HG03457 (cell line): ENCODE measurements at regions not wholly inside any gene's neighbourhood (a gene's known extent, or its start where the extent isn't known, plus 50 kb on each side); places are given as distances from the start of the nearest gene placed in this dataset.

Source experiments
- ATAC-seq: cut with Tn5 transposase; IDR thresholded peaks from one replicate; pipeline ENCODE4 v1.9.1; 2021; ENCODE audit warnings: moderate number of reproducible peaks; ENCODE audit not compliant: unreplicated experiment

DNA sequence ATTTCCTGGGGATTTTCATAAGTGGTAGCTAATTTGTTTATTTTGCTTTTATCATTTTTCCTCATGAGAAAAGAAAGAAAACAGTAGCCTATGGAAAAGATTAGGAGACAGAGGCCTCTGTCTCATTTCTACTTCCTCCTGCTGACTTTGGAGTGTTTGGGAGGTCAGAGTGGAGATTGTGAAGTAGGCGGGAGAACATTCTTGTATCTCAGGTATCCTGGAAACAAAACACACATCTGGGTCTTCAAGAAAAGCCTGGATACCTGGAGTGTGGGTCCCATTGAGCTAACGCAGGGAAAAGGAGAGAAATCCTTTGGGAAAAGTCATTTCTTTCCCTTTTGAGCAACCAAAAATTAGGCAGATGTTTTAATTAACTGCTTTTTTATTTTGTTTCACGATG, 161.5 kb upstream of the DMAC1 start:
- ATAC-seq = no peak

DNA sequence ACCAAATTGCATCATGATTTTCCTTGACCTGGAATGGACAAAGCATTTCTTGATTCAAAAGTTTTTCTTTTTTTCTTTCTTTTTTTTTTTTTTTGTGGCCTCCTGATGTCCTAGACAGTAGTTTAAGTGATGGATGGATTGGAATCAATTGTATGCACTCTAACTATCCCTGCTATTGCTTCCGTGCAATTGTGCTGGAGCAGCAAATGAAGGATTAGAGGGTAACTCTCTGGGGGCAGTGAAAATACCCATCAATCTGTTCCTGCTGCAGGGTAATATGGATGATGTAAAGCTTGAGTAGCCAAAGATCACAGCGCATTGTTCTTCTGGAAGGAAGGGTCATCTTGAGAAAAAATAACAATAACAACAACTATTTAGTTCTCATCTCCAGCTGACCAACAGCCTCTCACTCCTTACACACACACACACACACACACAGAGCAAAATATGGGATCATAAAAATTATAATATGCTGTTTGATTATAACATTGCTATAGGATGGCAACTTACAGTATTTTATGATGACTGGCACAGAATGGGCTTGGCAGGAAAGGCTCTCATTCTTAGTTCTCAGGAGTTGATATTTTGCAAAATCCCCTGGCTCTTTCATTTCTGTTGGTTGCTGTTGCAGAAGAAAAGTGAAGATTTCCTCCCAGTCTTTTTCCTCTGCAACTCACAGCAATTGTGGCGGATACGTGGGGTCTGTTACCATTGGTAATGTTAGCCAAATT, 160.9 kb upstream of the DMAC1 start:
- no peak for ATAC-seq

DNA sequence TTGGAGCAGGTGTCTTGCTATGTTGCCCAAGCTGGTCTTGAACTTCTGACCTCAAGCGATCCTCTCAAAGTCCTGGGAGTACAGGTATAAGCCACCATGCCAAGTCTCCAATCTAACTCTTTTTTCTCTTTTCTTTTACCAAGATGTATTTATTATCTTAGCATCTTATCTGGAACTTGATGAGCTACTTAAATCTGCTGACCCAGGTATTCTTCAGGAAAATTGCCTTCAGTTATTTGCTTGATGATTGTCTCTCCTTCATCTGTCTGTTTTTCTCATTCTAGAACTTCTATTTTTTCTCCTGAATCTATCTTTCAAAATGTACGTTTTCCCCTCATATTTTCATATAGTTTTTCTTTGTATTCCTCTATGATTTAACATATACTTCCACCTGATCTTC, 158.2 kb upstream of the DMAC1 start:
- ATAC-seq = no peak

DNA sequence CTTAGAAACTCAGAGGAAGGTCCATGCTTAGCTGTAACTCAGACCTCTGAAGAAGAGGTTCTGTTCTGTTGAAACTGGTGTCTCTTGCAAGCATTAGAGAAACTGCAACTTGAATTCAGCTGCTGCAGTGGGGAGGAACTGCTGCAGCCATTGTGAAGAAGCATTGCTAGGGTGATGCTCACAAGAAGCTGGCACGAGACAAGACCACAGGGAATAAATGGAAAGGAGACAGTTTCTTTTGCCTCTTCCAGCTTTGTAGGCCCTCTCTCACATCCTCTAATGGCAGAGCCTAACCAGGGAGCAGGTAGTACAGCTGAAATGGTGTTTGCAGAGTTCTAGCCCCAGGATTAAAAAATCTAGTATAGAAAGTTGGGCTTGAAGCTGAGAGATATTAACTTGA, 148.0 kb upstream of the DMAC1 start:
- no peak for ATAC-seq

GRCh38 chr9:7946458-7946857, 146.9 kb upstream of the DMAC1 start:
- no peak for ATAC-seq

- no peak for ATAC-seq
Measured at GRCh38 chr9:7944572-7944971, 145.0 kb upstream of the DMAC1 start.

- ATAC-seq = no peak
Measured at GRCh38 chr9:7937761-7938491, 138.3 kb upstream of the DMAC1 start.

DNA sequence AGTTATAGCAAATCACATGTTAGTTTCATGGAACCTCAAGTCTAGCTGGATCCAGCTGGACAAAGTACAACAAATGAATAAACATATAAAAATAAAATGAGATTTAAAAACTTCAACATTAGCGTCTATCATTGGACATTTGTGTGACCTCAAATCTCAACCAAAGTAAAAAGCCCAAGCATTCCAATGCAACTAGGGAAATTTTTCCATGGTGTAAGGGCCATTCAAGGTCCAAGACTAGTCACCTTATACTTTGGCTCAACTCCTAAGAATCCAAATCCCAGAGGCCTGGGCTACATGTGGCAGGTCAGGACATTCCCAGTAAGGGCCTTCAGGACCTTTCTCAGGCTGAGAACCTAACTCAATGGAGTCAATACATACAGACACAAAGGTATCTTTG, 137.4 kb upstream of the DMAC1 start:
- ATAC-seq = no peak

DNA sequence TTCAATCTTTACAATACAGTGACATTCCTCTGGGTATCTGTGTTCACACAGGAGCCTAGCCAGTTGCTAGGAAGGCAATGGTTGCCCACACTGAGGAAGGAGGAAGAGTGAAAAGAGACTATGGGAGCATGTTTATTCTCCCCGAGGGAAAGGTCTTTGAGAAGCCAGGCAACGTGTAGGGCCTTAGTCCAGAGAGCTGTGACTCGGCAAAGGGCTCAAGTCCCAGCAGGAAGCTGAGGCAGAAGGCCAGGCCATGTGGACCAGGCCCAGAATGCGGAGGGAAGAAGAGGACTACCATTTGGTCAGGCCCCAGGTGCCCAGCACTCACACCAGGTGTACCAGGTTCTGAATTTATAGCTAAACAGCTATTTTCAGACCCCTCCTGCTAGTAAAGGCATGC, 136.6 kb upstream of the DMAC1 start:
- no peak for ATAC-seq

- ATAC-seq = peak; percentile 62
Measured at GRCh38 chr9:7935681-7936080, 136.1 kb upstream of the DMAC1 start.

DNA sequence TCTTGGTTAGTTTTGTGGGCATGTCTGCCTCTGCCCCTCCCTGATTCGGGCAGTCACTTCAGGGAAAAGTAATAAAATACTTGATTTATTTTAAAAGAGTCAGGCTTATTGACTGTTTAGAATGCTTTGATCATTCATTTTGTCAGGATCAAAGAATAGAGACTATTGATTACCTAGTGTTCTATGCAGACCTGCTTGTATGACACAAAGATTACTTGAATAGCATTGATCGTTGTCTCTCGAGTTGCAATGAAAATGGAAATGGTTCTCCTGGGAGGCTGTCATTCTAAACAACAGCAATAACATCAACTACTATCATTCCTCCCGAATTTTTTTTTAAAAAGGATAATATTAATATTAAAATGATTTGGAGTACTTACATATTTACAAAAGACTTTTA, 133.2 kb upstream of the DMAC1 start:
- ATAC-seq = no peak

DNA sequence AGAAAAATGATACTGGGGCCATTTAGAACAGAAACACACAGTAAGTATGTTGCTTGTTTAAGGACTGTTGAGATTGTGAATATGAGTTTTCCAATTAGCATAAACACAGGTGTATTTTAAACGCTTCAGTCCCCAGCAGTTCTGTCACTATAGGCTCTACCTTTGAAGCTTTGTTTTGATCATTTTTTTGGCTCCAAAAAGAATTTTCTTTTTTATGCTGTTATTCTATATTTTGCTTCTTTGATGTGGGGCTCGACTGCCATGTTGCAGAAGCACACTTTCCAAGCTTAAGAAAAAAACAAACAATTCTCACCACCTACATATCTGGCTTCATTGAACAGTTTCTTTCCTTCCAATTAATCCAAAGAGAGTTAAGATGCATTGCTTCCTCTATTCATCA, 131.0 kb upstream of the DMAC1 start:
- ATAC-seq = no peak

DNA sequence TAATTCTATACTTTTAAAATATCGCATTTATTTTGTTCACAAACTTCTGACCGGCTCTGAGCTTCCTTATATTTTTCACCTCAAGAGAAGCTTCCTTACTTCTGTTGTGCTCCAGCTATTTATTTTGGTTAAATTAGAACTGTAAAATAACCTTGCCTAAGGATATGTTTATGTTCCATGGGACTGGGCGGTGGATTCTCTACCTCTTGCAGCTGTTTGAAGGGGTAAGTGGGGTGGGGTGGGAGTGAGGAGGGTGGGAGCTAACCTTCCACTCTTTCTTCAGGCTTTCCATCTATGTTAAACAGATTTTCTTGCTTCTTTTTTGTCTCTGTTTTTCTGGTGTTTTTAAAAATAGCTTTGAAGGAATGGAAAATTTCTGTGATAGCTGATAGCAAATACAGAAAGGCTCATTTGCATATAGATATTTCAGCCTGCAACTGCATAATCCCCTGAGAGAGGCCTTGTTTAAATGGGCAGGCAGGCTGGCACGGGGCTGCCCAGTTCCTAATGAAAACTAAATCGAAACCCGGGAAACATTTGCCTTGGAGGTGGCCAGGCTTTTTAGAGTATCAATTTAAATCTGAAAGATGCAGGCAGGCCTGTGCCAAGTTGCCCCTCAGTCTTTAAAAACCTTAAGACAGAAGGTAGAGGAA, 122.1 kb upstream of the DMAC1 start:
- ATAC-seq = no peak

DNA sequence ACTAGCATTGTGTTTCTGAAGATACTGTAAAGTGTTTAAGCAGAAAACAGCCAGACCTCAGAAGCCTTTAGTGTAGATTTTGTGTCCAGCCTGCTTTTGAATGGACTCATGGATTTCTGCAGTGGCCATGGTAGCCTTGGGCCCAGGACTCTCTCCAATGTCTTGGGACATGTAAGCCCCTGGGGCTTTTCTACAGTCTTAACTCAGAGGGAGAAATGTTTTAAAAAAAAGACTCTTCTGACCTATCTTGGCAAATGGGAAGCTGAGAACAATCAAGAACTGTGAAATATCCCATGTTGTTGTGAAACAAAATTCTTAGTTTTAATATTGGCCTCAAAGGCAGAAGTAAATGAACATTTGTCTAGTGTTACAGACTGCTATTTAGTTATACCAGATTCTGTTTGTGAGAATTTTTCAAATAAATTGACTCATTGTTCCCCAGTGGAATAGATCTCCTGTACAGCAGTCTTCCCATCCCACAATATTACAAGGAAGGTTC, 112.5 kb upstream of the DMAC1 start:
- no peak for ATAC-seq

DNA sequence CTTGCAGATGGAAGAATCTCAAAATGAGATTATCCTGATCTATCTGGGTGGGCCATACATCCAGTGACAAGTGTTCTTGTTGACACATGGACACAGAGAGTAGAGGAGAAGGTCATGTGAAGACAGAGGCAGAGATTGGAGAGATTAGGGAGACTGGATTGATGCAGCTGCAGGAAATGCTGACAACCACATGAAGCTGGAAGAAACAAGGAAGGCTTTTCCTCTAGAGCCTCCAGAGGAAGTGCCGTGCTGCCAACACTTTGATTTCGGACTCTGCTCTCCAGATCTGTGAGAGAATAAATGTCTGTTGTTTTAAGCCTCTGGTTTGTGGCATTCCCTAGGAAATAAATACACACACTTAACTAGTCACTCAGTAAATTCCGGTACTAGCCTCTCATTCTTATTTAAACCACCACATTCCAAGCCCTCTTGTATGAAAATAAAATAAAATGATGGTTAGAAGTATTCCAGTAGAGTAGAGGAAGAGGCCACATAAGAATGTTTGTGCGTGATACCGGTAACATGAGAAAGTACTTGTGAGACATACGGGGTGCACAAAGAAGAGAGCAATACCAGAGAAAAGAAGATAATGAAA, 110.9 kb upstream of the DMAC1 start:
- no peak for ATAC-seq

DNA sequence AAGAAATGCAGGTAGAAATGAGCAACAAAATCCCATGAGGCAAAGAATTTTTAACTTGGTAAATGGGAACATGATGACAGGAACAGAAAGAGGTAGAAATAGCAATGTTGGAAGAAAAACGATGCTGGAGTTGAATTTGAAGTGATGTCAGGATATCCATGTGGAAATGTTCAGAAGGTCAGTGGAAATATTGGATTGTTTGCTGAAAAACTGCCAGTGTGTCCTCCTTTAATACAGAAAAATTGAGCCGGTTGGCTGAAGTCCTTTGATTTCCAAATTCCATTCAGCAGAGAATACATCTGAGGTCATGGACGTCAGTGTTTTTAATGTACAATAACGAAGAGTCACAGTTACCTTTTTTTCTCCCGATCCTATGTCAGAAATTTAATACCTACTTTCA, 110.0 kb upstream of the DMAC1 start:
- no peak for ATAC-seq

- ATAC-seq = no peak
Measured at GRCh38 chr9:7907551-7908337, 108.2 kb upstream of the DMAC1 start.

- ATAC-seq = no peak
Measured at GRCh38 chr9:7906783-7907550, 107.4 kb upstream of the DMAC1 start.

- no peak for ATAC-seq
Measured at GRCh38 chr9:7901621-7902020, 102.0 kb upstream of the DMAC1 start.

- ATAC-seq = no peak
Measured at GRCh38 chr9:7900541-7900940, 101.0 kb upstream of the DMAC1 start.
